ENCODE measurements at regions not wholly inside any gene's neighbourhood (a gene's known extent, or its start where the extent isn't known, plus 50 kb on each side); places are given as distances from the start of the nearest gene placed in this dataset.

GRCh38 chr15:70272565-70273355, 175.0 kb upstream of the TLE3 start:
- DNase-seq = no peak

- peak in 1 of 2 donors; percentile 20 for DNase-seq
Measured at GRCh38 chr15:70271422-70272088, 173.8 kb upstream of the TLE3 start.

- DNase-seq = no peak
Measured at GRCh38 chr15:70270752-70271111, 173.0 kb upstream of the TLE3 start.

GRCh38 chr15:70269991-70270751, 172.5 kb upstream of the TLE3 start:
- DNase-seq = no peak

- DNase-seq = no peak
Measured at GRCh38 chr15:70269311-70269911, 171.7 kb upstream of the TLE3 start.

GRCh38 chr15:70268698-70269251, 171.1 kb upstream of the TLE3 start:
- DNase-seq = no peak

GRCh38 chr15:70267879-70268278, 170.2 kb upstream of the TLE3 start:
- DNase-seq = no peak

- DNase-seq = no peak
Measured at GRCh38 chr15:70267306-70267705, 169.6 kb upstream of the TLE3 start.

- DNase-seq = peak in 1 of 2 donors; percentile 57
Measured at GRCh38 chr15:70266412-70267121, 168.8 kb upstream of the TLE3 start.

- no peak for DNase-seq
Measured at GRCh38 chr15:70265986-70266385, 168.3 kb upstream of the TLE3 start.

GRCh38 chr15:70265466-70265978, 167.8 kb upstream of the TLE3 start:
- no peak for DNase-seq

- no peak for DNase-seq
Measured at GRCh38 chr15:70264738-70265465, 167.2 kb upstream of the TLE3 start.

- DNase-seq = peak; percentile 43 to 70
Measured at GRCh38 chr15:70264014-70264582, 166.4 kb upstream of the TLE3 start.

GRCh38 chr15:70262591-70263274, 165.0 kb upstream of the TLE3 start:
- DNase-seq = no peak

GRCh38 chr15:70262171-70262570, 164.5 kb upstream of the TLE3 start:
- DNase-seq = no peak

- DNase-seq = no peak
Measured at GRCh38 chr15:70261083-70261482, 163.4 kb upstream of the TLE3 start.

- DNase-seq = no peak
Measured at GRCh38 chr15:70260580-70260979, 162.9 kb upstream of the TLE3 start.

GRCh38 chr15:70259640-70260508, 162.2 kb upstream of the TLE3 start:
- no peak for DNase-seq

GRCh38 chr15:70259028-70259424, 161.3 kb upstream of the TLE3 start:
- DNase-seq = peak in 1 of 2 donors; percentile 64

All from bone marrow (tissue), 2 donors.